HEK293T (cell line): ENCODE measurements at regions not wholly inside any gene's neighbourhood (a gene's known extent, or its start where the extent isn't known, plus 50 kb on each side); places are given as distances from the start of the nearest gene placed in this dataset.

Experiments used
- BHLHE40 ChIP-seq: fragments of 450-650 bp; IDR thresholded peaks from 2 replicates; pipeline ENCODE4 v1.6.1; 2016; ENCODE audit warnings: mild to moderate bottlenecking, moderate library complexity, borderline replicate concordance
- FOXK2 ChIP-seq: fragments of 450-650 bp; IDR thresholded peaks from 2 replicates; pipeline ENCODE4 v1.6.1; 2016; ENCODE audit warnings: mild to moderate bottlenecking
- FOXM1 ChIP-seq: fragments of 450-650 bp; IDR thresholded peaks from 2 replicates; pipeline ENCODE4 v1.6.1; 2017; ENCODE audit warnings: mild to moderate bottlenecking, borderline replicate concordance
- SP1 ChIP-seq: fragments of 450-650 bp; IDR thresholded peaks from 2 replicates; pipeline ENCODE4 v1.6.1; 2017
- ZNF384 ChIP-seq: fragments of 450-650 bp; IDR thresholded peaks from 2 replicates; pipeline ENCODE4 v1.6.1; 2016
- TF ChIP-seq, protein P1 (sequence below): fragments of 450-650 bp; IDR thresholded peaks from 2 replicates; pipeline ENCODE4 v1.6.1; 2016

DNA sequence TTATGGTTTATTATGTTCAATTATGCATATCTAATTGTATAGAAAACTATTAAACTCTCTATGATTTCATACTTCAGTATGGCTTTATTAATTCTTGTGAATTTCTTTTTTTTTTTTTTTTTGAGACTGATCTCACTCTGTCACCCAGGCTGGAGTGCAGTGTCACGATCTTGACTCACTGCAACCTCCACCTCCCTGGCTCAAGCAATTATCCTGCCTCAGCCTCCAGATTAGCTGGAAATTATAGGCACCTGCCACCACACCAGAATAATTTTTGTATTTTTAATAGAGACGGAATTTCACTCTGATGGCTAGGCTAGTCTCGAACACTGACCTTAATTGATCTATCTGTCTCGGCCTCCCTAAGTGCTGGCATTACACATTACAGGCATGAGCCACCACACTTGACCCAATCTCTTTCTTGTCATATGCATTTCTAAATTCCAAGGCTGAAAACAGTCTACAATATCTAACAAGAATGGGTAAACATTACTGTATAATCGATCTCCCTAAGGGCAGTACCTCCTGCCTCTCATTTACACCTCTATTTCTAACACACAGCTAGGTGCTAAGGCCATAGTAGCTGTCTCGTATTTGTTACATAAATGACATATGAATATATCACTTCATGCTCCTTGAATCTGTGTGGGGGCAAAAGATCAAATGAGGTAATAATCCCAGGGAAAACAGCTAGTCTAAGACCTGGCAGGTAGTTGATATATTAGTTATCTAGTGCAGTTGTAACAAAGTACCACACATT lies 258.2 kb upstream of the CDH8 start:
- TF ChIP-seq FOXM1 (no peak), SP1 (no peak), BHLHE40 (no peak), FOXK2 (no peak), ZNF384 (no peak)
- TF ChIP-seq, protein P1, sequence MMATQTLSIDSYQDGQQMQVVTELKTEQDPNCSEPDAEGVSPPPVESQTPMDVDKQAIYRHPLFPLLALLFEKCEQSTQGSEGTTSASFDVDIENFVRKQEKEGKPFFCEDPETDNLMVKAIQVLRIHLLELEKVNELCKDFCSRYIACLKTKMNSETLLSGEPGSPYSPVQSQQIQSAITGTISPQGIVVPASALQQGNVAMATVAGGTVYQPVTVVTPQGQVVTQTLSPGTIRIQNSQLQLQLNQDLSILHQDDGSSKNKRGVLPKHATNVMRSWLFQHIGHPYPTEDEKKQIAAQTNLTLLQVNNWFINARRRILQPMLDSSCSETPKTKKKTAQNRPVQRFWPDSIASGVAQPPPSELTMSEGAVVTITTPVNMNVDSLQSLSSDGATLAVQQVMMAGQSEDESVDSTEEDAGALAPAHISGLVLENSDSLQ: no peak
